Testis (tissue), 2 donors: ENCODE measurements at regions not wholly inside any gene's neighbourhood (a gene's known extent, or its start where the extent isn't known, plus 50 kb on each side); places are given as distances from the start of the nearest gene placed in this dataset.

Experiments
- POLR2A ChIP-seq: fragments of 450-650 bp; IDR thresholded peaks from one replicate; pipeline ENCODE4 v1.6.1; 2017; ENCODE audit warnings: antibody characterized with exemption, mild to moderate bottlenecking, moderate library complexity
- TF ChIP-seq, protein P1 (sequence below), 3 experiments: fragments of 450-650 bp in 2 of 3; fragments of 200-600 bp in 1 of 3; sonication (generic) in 1 of 3; IDR thresholded peaks; one replicate each; pipeline ENCODE4 v1.5.1; 2016 to 2019; ENCODE audit warnings: antibody characterized with exemption in 3 of 3, mild to moderate bottlenecking in 2 of 3, moderate library complexity in 1 of 3

DNA sequence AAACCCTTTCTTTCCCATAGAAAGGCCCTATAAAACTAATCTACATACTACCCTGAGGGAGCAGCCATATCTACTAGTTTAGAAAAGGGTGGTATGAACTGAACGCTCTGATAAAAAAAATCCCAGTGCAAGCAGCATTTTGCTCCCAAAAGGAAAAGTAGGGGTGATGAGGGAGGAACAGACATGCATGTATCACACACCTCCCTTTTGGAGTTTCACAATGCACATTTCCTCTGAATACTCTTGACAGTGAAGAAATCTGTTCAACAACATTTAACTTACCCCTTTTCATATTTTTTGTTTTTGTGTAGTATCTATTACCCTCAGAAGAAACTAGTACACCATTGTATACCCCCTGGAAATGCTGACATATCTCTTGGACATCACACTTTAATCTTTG, 411.4 kb downstream of the MAT2B start:
- TF ChIP-seq, protein P1, sequence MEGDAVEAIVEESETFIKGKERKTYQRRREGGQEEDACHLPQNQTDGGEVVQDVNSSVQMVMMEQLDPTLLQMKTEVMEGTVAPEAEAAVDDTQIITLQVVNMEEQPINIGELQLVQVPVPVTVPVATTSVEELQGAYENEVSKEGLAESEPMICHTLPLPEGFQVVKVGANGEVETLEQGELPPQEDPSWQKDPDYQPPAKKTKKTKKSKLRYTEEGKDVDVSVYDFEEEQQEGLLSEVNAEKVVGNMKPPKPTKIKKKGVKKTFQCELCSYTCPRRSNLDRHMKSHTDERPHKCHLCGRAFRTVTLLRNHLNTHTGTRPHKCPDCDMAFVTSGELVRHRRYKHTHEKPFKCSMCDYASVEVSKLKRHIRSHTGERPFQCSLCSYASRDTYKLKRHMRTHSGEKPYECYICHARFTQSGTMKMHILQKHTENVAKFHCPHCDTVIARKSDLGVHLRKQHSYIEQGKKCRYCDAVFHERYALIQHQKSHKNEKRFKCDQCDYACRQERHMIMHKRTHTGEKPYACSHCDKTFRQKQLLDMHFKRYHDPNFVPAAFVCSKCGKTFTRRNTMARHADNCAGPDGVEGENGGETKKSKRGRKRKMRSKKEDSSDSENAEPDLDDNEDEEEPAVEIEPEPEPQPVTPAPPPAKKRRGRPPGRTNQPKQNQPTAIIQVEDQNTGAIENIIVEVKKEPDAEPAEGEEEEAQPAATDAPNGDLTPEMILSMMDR (IDR thresholded peaks at IDR 0.05): no peak
- no peak for TF ChIP-seq POLR2A
